Stomach (tissue), 8 donors: ENCODE measurements at regions not wholly inside any gene's neighbourhood (a gene's known extent, or its start where the extent isn't known, plus 50 kb on each side); places are given as distances from the start of the nearest gene placed in this dataset.

Source experiments
- DNase-seq, 2 donors: peaks; one replicate each; pipeline versions ENCODE4 v3.0.0 to v3.0.0-alpha.2; 2013 to 2019
- H3K27ac ChIP-seq, 5 donors: fragments of 200-600 bp in 4 of 5; sonication (generic) in 4 of 5; one replicate each; pipeline ENCODE4 v1.5.1; 2013 to 2019; ENCODE audit warnings: mild to moderate bottlenecking in 1 of 5, moderate library complexity in 1 of 5
- H3K27me3 ChIP-seq, 3 donors: fragments of 200-600 bp; sonication (generic); one replicate each; pipeline ENCODE4 v1.5.1; 2017 to 2019; ENCODE audit warnings: mixed run types in 1 of 3
- H3K36me3 ChIP-seq, 4 donors: fragments of 200-600 bp; sonication (generic); 1 replicate in 3 of 4; 2 replicates in 1 of 4; pipeline ENCODE4 v1.5.1; 2016 to 2019
- H3K4me1 ChIP-seq, 4 donors: fragments of 200-600 bp; sonication (generic); one replicate each; pipeline ENCODE4 v1.5.1; 2016 to 2019
- H3K4me3 ChIP-seq, 4 donors: fragments of 200-600 bp; sonication (generic) in 3 of 4; one replicate each; pipeline ENCODE4 v1.5.1; 2016 to 2019; ENCODE audit warnings: mild to moderate bottlenecking in 1 of 4
- H3K9me3 ChIP-seq, 4 donors: fragments of 200-600 bp; sonication (generic); one replicate each; pipeline ENCODE4 v1.5.1; 2016 to 2019
- EP300 ChIP-seq: sonication (generic); formaldehyde crosslinking; IDR thresholded peaks from one replicate; pipeline ENCODE4 v1.6.1; 2017; ENCODE audit warnings: antibody characterized with exemption
- POLR2A ChIP-seq, 4 donors: fragments of 450-650 bp; IDR thresholded peaks; one replicate each; pipeline ENCODE4 v1.6.1; 2016; ENCODE audit warnings: antibody characterized with exemption in 4 of 4, control low read depth in 2 of 4, mild to moderate bottlenecking in 1 of 4, moderate library complexity in 1 of 4
- POLR2AphosphoS5 ChIP-seq, 3 donors: sonication (generic); formaldehyde crosslinking; IDR thresholded peaks; one replicate each; pipeline ENCODE4 v1.6.1; 2016; ENCODE audit warnings: antibody characterized with exemption in 3 of 3
- WGBS, 5 donors: extraction: QIAGEN DNeasy Blood & Tissue Kit in 3 of 5; methylation state at CpG; one replicate each; pipeline versions ENCODE4 v1.1.5 to v1.1.7; 2013 to 2018; 5-methylcytosine and 5-hydroxymethylcytosine counted together
- intact Hi-C: fragments of 100-400 bp; cut with DNase I; formaldehyde crosslinking; loops from one replicate; pipeline ENCODE4 v1.15.1; 2023; ENCODE audit warnings: low total_unique reads
- TF ChIP-seq, protein P1 (sequence below), 7 experiments: fragments of 450-650 bp in 4 of 7; fragments of 200-600 bp in 3 of 7; sonication (generic) in 3 of 7; IDR thresholded peaks; one replicate each; pipeline ENCODE4 v1.5.1; 2016 to 2019; ENCODE audit warnings: antibody characterized with exemption in 7 of 7, control low read depth in 2 of 7, mild to moderate bottlenecking in 1 of 7
- donor health status: healthy with polysubstance abuse.
- donor health status: Bipolar disorder and iron deficiency.
- donor health status: healthy.

DNA sequence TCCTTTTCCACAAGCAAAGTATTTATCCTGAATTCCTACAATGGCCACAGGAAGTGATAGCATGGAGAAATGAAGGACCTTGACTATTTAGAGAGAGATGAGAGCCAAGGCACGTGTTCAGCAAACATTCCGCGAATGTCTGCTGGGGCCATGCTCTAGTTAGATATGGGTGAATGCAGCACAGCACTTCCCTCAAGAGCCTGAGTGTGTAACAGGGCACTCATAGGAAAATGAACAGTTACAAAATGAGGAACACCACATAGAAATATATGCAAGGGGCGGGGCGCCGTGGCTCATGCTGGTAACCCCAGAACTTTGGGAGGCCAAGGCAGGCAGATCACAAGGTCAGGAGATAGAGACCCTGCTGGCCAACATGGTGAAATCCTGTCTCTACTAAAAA is 406.9 kb downstream of the NR2F2 start:
- H3K27me3 ChIP-seq: no peaks in the 10 kb centered on the region
- H3K9me3 ChIP-seq: no peaks in the 10 kb centered on the region
- WGBS, 5 donors: 82 to 90% (median 88%) methylated on average over 6 of the region's 6 CpGs
- H3K4me1 ChIP-seq: peaks cover 0 to 5% (median 0%) of the 10 kb centered on the region in 4 donors
- no peaks in the 10 kb centered on the region for H3K36me3 ChIP-seq
- intact Hi-C loops: no loop called here
- no peak for DNase-seq
- H3K27ac ChIP-seq: no peak overlapping the region
- no peak for TF ChIP-seq EP300
- TF ChIP-seq POLR2AphosphoS5 (IDR thresholded peaks at IDR 0.05): no peak
- TF ChIP-seq, protein P1, sequence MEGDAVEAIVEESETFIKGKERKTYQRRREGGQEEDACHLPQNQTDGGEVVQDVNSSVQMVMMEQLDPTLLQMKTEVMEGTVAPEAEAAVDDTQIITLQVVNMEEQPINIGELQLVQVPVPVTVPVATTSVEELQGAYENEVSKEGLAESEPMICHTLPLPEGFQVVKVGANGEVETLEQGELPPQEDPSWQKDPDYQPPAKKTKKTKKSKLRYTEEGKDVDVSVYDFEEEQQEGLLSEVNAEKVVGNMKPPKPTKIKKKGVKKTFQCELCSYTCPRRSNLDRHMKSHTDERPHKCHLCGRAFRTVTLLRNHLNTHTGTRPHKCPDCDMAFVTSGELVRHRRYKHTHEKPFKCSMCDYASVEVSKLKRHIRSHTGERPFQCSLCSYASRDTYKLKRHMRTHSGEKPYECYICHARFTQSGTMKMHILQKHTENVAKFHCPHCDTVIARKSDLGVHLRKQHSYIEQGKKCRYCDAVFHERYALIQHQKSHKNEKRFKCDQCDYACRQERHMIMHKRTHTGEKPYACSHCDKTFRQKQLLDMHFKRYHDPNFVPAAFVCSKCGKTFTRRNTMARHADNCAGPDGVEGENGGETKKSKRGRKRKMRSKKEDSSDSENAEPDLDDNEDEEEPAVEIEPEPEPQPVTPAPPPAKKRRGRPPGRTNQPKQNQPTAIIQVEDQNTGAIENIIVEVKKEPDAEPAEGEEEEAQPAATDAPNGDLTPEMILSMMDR (IDR thresholded peaks at IDR 0.05): no peak
- TF ChIP-seq POLR2A (IDR thresholded peaks at IDR 0.05): no peak
- no peak overlapping the region for H3K4me3 ChIP-seq

GRCh38 chr15:96746665-96747064 is 416.2 kb downstream of the NR2F2 start:
- H3K9me3 ChIP-seq: no peaks in the 10 kb centered on the region
- H3K4me1 ChIP-seq: no peaks in the 10 kb centered on the region
- TF ChIP-seq POLR2A (IDR thresholded peaks at IDR 0.05) (no peak), EP300 (no peak), POLR2AphosphoS5 (IDR thresholded peaks at IDR 0.05) (no peak)
- TF ChIP-seq, protein P1 (IDR thresholded peaks at IDR 0.05): no peak
- 57 to 71% (median 64%) methylated on average over 4 of the region's 4 CpGs for WGBS, 5 donors
- no peak overlapping the region for H3K4me3 ChIP-seq
- DNase-seq: no peak
- H3K36me3 ChIP-seq: no peaks in the 10 kb centered on the region
- intact Hi-C loops: no loop called here
- H3K27ac ChIP-seq: no peak overlapping the region
- H3K27me3 ChIP-seq: no peaks in the 10 kb centered on the region

DNA sequence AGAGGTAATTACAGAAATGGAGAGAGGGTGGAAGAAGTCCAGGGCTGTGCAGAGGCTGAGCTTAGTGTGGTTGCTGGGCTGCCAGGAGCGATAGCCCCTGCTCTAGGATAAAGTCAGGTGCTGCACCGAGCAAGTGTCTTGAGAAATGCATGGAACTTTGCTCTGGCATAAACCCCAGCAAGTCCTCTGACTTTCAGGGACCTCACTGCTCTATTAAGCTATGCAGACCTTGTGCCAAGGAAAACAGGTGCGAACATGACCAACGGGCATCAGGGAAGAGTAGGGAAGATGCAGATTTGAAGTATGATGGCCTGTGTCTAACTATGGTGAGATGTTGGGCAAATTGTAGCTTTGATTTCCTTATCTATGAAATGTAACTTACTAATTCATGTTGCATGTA is 416.8 kb downstream of the NR2F2 start:
- intact Hi-C loops: no loop called here
- Histone ChIP-seq H3K27me3 (no peaks in the 10 kb centered on the region), H3K4me1 (no peaks in the 10 kb centered on the region), H3K27ac (no peak overlapping the region), H3K36me3 (no peaks in the 10 kb centered on the region), H3K9me3 (no peaks in the 10 kb centered on the region), H3K4me3 (no peak overlapping the region)
- WGBS, 5 donors: 73 to 88% (median 83%) methylated on average over 4 of the region's 4 CpGs
- TF ChIP-seq, protein P1 (IDR thresholded peaks at IDR 0.05): no peak
- no peak for TF ChIP-seq POLR2AphosphoS5 (IDR thresholded peaks at IDR 0.05)
- no peak for TF ChIP-seq POLR2A (IDR thresholded peaks at IDR 0.05)
- no peak for TF ChIP-seq EP300
- DNase-seq: no peak

DNA sequence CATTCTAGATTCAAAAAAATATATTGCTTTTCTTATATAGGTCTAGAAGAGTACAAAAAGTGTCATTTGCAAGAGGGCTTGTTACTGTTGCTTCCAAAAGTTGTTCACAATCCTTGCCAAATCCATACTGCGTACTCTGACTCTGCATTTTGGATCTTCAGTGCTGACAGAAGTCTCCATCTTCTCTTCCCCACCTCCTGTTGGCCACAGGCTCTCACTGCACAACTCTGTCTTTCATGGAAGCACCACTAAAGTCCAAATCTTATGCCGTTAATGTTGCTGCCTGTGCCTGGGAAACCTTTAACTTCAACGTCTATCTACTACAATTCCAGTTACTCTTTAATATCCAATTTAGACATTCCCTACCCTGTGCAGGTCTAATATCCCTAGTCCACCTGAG is 419.9 kb downstream of the NR2F2 start:
- Histone ChIP-seq H3K4me1 (no peaks in the 10 kb centered on the region), H3K9me3 (no peaks in the 10 kb centered on the region), H3K4me3 (no peak overlapping the region), H3K36me3 (no peaks in the 10 kb centered on the region), H3K27ac (no peak overlapping the region), H3K27me3 (no peaks in the 10 kb centered on the region)
- WGBS, 5 donors: 75 to 93% (median 89%) methylated on average over 3 of the region's 3 CpGs
- DNase-seq: no peak
- intact Hi-C loops: no loop called here
- TF ChIP-seq POLR2A (IDR thresholded peaks at IDR 0.05): no peak
- TF ChIP-seq EP300: no peak
- no peak for TF ChIP-seq POLR2AphosphoS5 (IDR thresholded peaks at IDR 0.05)
- TF ChIP-seq, protein P1 (IDR thresholded peaks at IDR 0.05): no peak
